ENCODE measurements at regions not wholly inside any gene's neighbourhood (a gene's known extent, or its start where the extent isn't known, plus 50 kb on each side); places are given as distances from the start of the nearest gene placed in this dataset.

GRCh38 chr6:68342286-68342685 is 292.8 kb upstream of the ADGRB3 start (continued):
- TF ChIP-seq TBP (IDR thresholded peaks at IDR 0.05; ENCODE audit: low read depth, low read length) (no peak), MAX (IDR thresholded peaks at IDR 0.05) (no peak), CTCF (IDR thresholded peaks at IDR 0.05; ENCODE audit: control extremely low read depth in 1 of 3, insufficient read depth in 1 of 3, low read depth in 1 of 3, low read length in 3 of 3) (no peak), ATF3 (IDR thresholded peaks at IDR 0.05; ENCODE audit: insufficient read depth, low read depth, low read length) (no peak), SP2 (IDR thresholded peaks at IDR 0.05; ENCODE audit: low read length) (no peak), KDM4A (IDR thresholded peaks at IDR 0.05; ENCODE audit: low read depth, low read length, severe bottlenecking) (no peak), SRF (IDR thresholded peaks at IDR 0.05; ENCODE audit: low read depth, low read length) (no peak), CBX8 (IDR thresholded peaks at IDR 0.05; ENCODE audit: borderline replicate concordance, low read depth, low read length) (no peak), CTBP2 (IDR thresholded peaks at IDR 0.05; ENCODE audit: borderline replicate concordance, insufficient read depth, insufficient read length, low read length) (no peak), POLR2A (IDR thresholded peaks at IDR 0.05; ENCODE audit: control extremely low read depth in 1 of 2, low read depth in 2 of 2, low read length in 2 of 2) (no peak), BRCA1 (IDR thresholded peaks at IDR 0.05; ENCODE audit: low read depth, low read length) (no peak), RFX5 (IDR thresholded peaks at IDR 0.05; ENCODE audit: borderline replicate concordance, low read depth, low read length) (no peak), KDM5A (IDR thresholded peaks at IDR 0.05; ENCODE audit: low read length) (no peak), JUN (IDR thresholded peaks at IDR 0.05; ENCODE audit: low read depth, low read length) (no peak), TCF12 (IDR thresholded peaks at IDR 0.05; ENCODE audit: low read depth, low read length) (no peak)

Measured in H1 (cell line).